IMR-90 (cell line): ENCODE measurements at regions not wholly inside any gene's neighbourhood (a gene's known extent, or its start where the extent isn't known, plus 50 kb on each side); places are given as distances from the start of the nearest gene placed in this dataset.

Experiments used
- ATAC-seq: fragments of 200-7000 bp; cut with Tn5 transposase; 2 replicates; pipeline ENCODE4 v1.9.1; 2020; ENCODE audit warnings: low read depth, mild to moderate bottlenecking, moderate library complexity
- BruUV-seq: library from RNA; stranded (reverse); fragments of 400-500 nt; replicated peaks from 2 replicates; lab custom pipeline; 2021; lab: Mats Ljungman, UMichigan
- CTCF ChIA-PET: fragments of 300-600 bp; formaldehyde crosslinking; extraction: SDS; loops from one replicate; lab custom pipeline; 2021; ENCODE audit warnings: antibody characterized with exemption; lab: Yijun Ruan, JAX
- POLR2A ChIA-PET: fragments of 300-600 bp; sonication (Branson Sonifier 250); formaldehyde crosslinking; loops from one replicate; lab custom pipeline; 2022; ENCODE audit warnings: antibody characterized with exemption; ENCODE audit not compliant: unreplicated experiment; lab: Charles Lee
- DNase-seq: peaks from one replicate; pipeline ENCODE4 v3.0.0; 2013
- H2AFZ ChIP-seq: replicated peaks from 2 replicates; pipeline ENCODE3; 2013; ENCODE audit warnings: low read length, mild to moderate bottlenecking; ENCODE audit not compliant: poor library complexity
- H2AK5ac ChIP-seq: 2 replicates; pipeline ENCODE4 v1.6.1; 2013; ENCODE audit warnings: low read depth, low read length, inconsistent platforms
- H2AK9ac ChIP-seq: replicated peaks from 2 replicates; pipeline ENCODE3; 2013; ENCODE audit warnings: mild to moderate bottlenecking, low read depth, low read length, moderate library complexity; ENCODE audit not compliant: poor library complexity
- H2BK120ac ChIP-seq: 2 replicates; pipeline ENCODE4 v1.6.1; 2013; ENCODE audit warnings: low read depth, low read length, inconsistent platforms
- H2BK15ac ChIP-seq: 3 replicates; pipeline ENCODE4 v1.6.1; 2013; ENCODE audit warnings: low read depth, low read length, inconsistent platforms
- H2BK20ac ChIP-seq: 2 replicates; pipeline ENCODE4 v1.6.1; 2013; ENCODE audit warnings: low read depth, mild to moderate bottlenecking, inconsistent platforms, low read length, moderate library complexity
- H2BK5ac ChIP-seq: 2 replicates; pipeline ENCODE4 v1.6.1; 2013; ENCODE audit warnings: mild to moderate bottlenecking, low read depth, low read length, inconsistent platforms; ENCODE audit not compliant: poor library complexity, severe bottlenecking
- H3K14ac ChIP-seq: replicated peaks from 2 replicates; pipeline ENCODE4 v1.6.1; 2013; ENCODE audit warnings: low read depth, low read length, inconsistent platforms
- H3K18ac ChIP-seq: 2 replicates; pipeline ENCODE4 v1.6.1; 2013; ENCODE audit warnings: low read depth, low read length, control low read depth
- H3K23ac ChIP-seq: 2 replicates; pipeline ENCODE4 v1.6.1; 2013; ENCODE audit warnings: low read depth, low read length, inconsistent platforms
- H3K27ac ChIP-seq: 2 replicates; pipeline ENCODE4 v1.5.1; 2013; ENCODE audit warnings: mild to moderate bottlenecking, control low read depth, low read length; ENCODE audit not compliant: insufficient read depth
- H3K27me3 ChIP-seq: 2 replicates; pipeline ENCODE4 v1.6.1; 2013; ENCODE audit warnings: low read length; ENCODE audit not compliant: control insufficient read depth, insufficient read depth
- H3K36me3 ChIP-seq: 2 replicates; pipeline ENCODE4 v1.6.1; 2013; ENCODE audit warnings: low read length, mixed read lengths; ENCODE audit not compliant: control insufficient read depth, insufficient read depth
- H3K4ac ChIP-seq: 2 replicates; pipeline ENCODE4 v1.6.1; 2013; ENCODE audit warnings: low read depth, low read length, inconsistent platforms
- H3K4me1 ChIP-seq: 2 replicates; pipeline ENCODE4 v1.6.1; 2013; ENCODE audit warnings: low read length, mixed read lengths; ENCODE audit not compliant: control insufficient read depth, insufficient read depth
- H3K4me2 ChIP-seq: 2 replicates; pipeline ENCODE4 v1.6.1; 2013; ENCODE audit warnings: low read depth, mild to moderate bottlenecking, control low read depth, low read length, moderate library complexity
- H3K4me3 ChIP-seq: 2 replicates; pipeline ENCODE4 v1.5.1; 2013; ENCODE audit warnings: low read depth, mild to moderate bottlenecking, control low read depth, low read length, moderate library complexity; ENCODE audit not compliant: insufficient read depth
- H3K56ac ChIP-seq: 2 replicates; pipeline ENCODE4 v1.6.1; 2013; ENCODE audit warnings: low read length, inconsistent platforms; ENCODE audit not compliant: insufficient read depth; ENCODE audit errors: extremely low read depth
- H3K79me1 ChIP-seq, 2 experiments: 2 replicates each; pipeline ENCODE4 v1.6.1; 2013; ENCODE audit warnings: low read length in 2 of 2, inconsistent platforms in 1 of 2, low read depth in 1 of 2
- H3K9ac ChIP-seq: 2 replicates; pipeline ENCODE4 v1.6.1; 2013; ENCODE audit warnings: low read depth, low read length, control low read depth
- H3K9me1 ChIP-seq: 2 replicates; pipeline ENCODE4 v1.6.1; 2013; ENCODE audit warnings: low read length, inconsistent platforms; ENCODE audit not compliant: insufficient read depth
- H3K9me3 ChIP-seq: 2 replicates; pipeline ENCODE4 v1.6.1; 2013; ENCODE audit warnings: low read length; ENCODE audit not compliant: control insufficient read depth, insufficient read depth
- H4K20me1 ChIP-seq: 2 replicates; pipeline ENCODE4 v1.6.1; 2013; ENCODE audit warnings: low read length, inconsistent platforms; ENCODE audit not compliant: insufficient read depth
- H4K5ac ChIP-seq: 2 replicates; pipeline ENCODE4 v1.6.1; 2013; ENCODE audit warnings: mild to moderate bottlenecking, low read depth, low read length, control low read depth
- H4K8ac ChIP-seq, 2 experiments: 2 replicates each; pipeline ENCODE4 v1.6.1; 2013; ENCODE audit warnings: low read depth in 2 of 2, low read length in 2 of 2, control low read depth in 1 of 2, inconsistent platforms in 1 of 2
- H4K91ac ChIP-seq: 2 replicates; pipeline ENCODE4 v1.6.1; 2013; ENCODE audit warnings: low read depth, low read length, inconsistent platforms; ENCODE audit not compliant: insufficient read depth
- CEBPB ChIP-seq: IDR thresholded peaks from 2 replicates; pipeline ENCODE4 v1.6.1; 2012; ENCODE audit warnings: low read depth, low read length, improper control_type of control experiment
- CHD1 ChIP-seq: IDR thresholded peaks from 2 replicates; pipeline ENCODE4 v1.6.1; 2012; ENCODE audit warnings: low read depth, low read length, improper control_type of control experiment
- ELK1 ChIP-seq: fragments of 150-350 bp; IDR thresholded peaks from 2 replicates; pipeline ENCODE4 v1.6.1; 2016; ENCODE audit warnings: low read depth, mild to moderate bottlenecking, low read length, moderate library complexity, borderline replicate concordance
- FOS ChIP-seq: fragments of 150-350 bp; IDR thresholded peaks from 2 replicates; pipeline ENCODE4 v1.6.1; 2016; ENCODE audit warnings: low read depth, low read length
- MAFK ChIP-seq: IDR thresholded peaks from 2 replicates; pipeline ENCODE4 v1.6.1; 2012; ENCODE audit warnings: low read depth, low read length, improper control_type of control experiment
- MAZ ChIP-seq: IDR thresholded peaks from 2 replicates; pipeline ENCODE4 v1.6.1; 2012; ENCODE audit warnings: low read depth, mild to moderate bottlenecking, low read length, improper control_type of control experiment, moderate library complexity, borderline replicate concordance
- MXI1 ChIP-seq: IDR thresholded peaks from 2 replicates; pipeline ENCODE4 v1.6.1; 2012; ENCODE audit warnings: low read depth, mild to moderate bottlenecking, low read length, moderate library complexity, borderline replicate concordance
- NFE2L2 ChIP-seq: fragments of 150-350 bp; IDR thresholded peaks from 2 replicates; pipeline ENCODE4 v1.6.1; 2016; ENCODE audit warnings: low read depth, mild to moderate bottlenecking, low read length
- POLR2A ChIP-seq: IDR thresholded peaks from 2 replicates; pipeline ENCODE4 v1.6.1; 2012; ENCODE audit warnings: mild to moderate bottlenecking, low read depth, low read length
- RAD21 ChIP-seq: IDR thresholded peaks from 2 replicates; pipeline ENCODE4 v1.6.1; 2012; ENCODE audit warnings: low read length, improper control_type of control experiment
- RCOR1 ChIP-seq: IDR thresholded peaks from 2 replicates; pipeline ENCODE4 v1.6.1; 2012; ENCODE audit warnings: mild to moderate bottlenecking, low read length, improper control_type of control experiment; ENCODE audit not compliant: insufficient replicate concordance
- RFX5 ChIP-seq: IDR thresholded peaks from 2 replicates; pipeline ENCODE4 v1.8.0; 2012; ENCODE audit warnings: low read depth, mild to moderate bottlenecking, low read length, moderate library complexity
- SMC3 ChIP-seq: fragments of 150-350 bp; IDR thresholded peaks from 2 replicates; pipeline ENCODE4 v1.6.1; 2016; ENCODE audit warnings: low read depth, mild to moderate bottlenecking, antibody characterized with exemption, low read length, moderate library complexity
- dilution Hi-C: fragments of 300-500 bp; cut with HindIII; formaldehyde crosslinking; loops from one replicate; pipeline ENCODE4 v1.14.3; 2018; ENCODE audit warnings: low sequenced_read_pairs; ENCODE audit not compliant: unreplicated experiment
- in situ Hi-C: fragments of 300-500 bp; cut with MboI; formaldehyde crosslinking; loops from 3 replicates; pipeline ENCODE4 v1.14.3; 2019; ENCODE audit warnings: low sequenced_read_pairs, inconsistent platforms, mixed read lengths
- intact Hi-C: fragments of 100-400 bp; cut with micrococcal nuclease; formaldehyde crosslinking; loops from 2 replicates; pipeline ENCODE4 v1.10.0; 2022
- TF ChIP-seq, protein P1 (sequence below): fragments of 150-350 bp; IDR thresholded peaks from 2 replicates; pipeline ENCODE4 v1.6.1; 2017; ENCODE audit warnings: mild to moderate bottlenecking, antibody characterized with exemption, low read length, low read depth

DNA sequence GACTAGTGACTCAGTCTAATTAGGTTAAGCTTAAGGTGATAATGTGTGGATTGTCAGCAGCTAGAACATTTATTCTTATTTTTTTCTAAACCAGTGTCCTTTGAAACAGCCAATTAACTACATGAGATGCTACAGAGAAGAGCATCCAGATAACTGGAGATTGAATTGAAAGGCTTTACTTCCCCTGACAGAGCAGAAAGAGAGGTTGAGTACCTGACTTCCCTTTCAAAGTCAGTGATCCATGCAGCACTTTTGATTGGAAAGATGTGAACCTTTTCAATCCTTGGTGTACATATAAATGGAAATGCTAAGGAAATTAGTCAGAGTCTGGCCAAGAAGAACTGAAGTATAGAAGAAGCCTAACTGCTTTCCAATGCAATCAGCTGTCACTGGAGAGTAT lies 653.8 kb downstream of the CDH8 start:
- Histone ChIP-seq H4K8ac (no peak overlapping the region), H3K9me3 (no peaks in the 10 kb centered on the region; the same call in 1 of the 2 replicates), H3K23ac (no peak overlapping the region), H3K9ac (no peak overlapping the region), H2BK20ac (no peak overlapping the region), H2BK15ac (no peak overlapping the region), H4K5ac (no peak overlapping the region), H4K91ac (no peak overlapping the region), H3K36me3 (no peaks in the 10 kb centered on the region), H3K27ac (no peak overlapping the region), H3K4ac (no peak overlapping the region), H3K9me1 (no peaks in the 10 kb centered on the region), H3K27me3 (no peaks in the 10 kb centered on the region), H3K4me1 (no peaks in the 10 kb centered on the region), H3K56ac (no peak overlapping the region), H3K18ac (no peak overlapping the region), H2BK120ac (no peak overlapping the region), H2BK5ac (no peak overlapping the region), H4K20me1 (no peaks in the 10 kb centered on the region), H3K79me1 (no peaks in the 10 kb centered on the region), H3K4me3 (no peak overlapping the region), H2AFZ (no peak overlapping the region), H3K14ac (no peak overlapping the region), H2AK5ac (no peak overlapping the region), H2AK9ac (no peak overlapping the region), H3K4me2 (no peak overlapping the region)
- no TSS peak for BruUV-seq
- ATAC-seq (no peak), DNase-seq (no peak)
- TF ChIP-seq RCOR1 (no peak), POLR2A (no peak), CHD1 (no peak), MAZ (no peak), ELK1 (no peak), CEBPB (no peak), SMC3 (no peak), MAFK (no peak), RAD21 (no peak), NFE2L2 (no peak), MXI1 (no peak), RFX5 (no peak), FOS (no peak)
- TF ChIP-seq, protein P1, sequence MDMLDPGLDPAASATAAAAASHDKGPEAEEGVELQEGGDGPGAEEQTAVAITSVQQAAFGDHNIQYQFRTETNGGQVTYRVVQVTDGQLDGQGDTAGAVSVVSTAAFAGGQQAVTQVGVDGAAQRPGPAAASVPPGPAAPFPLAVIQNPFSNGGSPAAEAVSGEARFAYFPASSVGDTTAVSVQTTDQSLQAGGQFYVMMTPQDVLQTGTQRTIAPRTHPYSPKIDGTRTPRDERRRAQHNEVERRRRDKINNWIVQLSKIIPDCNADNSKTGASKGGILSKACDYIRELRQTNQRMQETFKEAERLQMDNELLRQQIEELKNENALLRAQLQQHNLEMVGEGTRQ: no peak
- in situ Hi-C loops: no loop called here
- ChIA-PET CTCF (no interaction called here), POLR2A (no interaction called here)
- intact Hi-C loops: no loop called here
- dilution Hi-C loops: no loop called here
